ENCODE measurements at regions not wholly inside any gene's neighbourhood (a gene's known extent, or its start where the extent isn't known, plus 50 kb on each side); places are given as distances from the start of the nearest gene placed in this dataset.
"Not testable (repeated sequence)": the region's sequence is repeated elsewhere in the genome, so short reads cannot be mapped to it uniquely, and the experiment has no call there.

- not testable (repeated sequence) for DNase-seq (ENCODE audit: low read depth in 2 of 2)
Measured at GRCh38 chr2:87455209-87455853, 292.6 kb upstream of the PLGLB2 start.

DNA sequence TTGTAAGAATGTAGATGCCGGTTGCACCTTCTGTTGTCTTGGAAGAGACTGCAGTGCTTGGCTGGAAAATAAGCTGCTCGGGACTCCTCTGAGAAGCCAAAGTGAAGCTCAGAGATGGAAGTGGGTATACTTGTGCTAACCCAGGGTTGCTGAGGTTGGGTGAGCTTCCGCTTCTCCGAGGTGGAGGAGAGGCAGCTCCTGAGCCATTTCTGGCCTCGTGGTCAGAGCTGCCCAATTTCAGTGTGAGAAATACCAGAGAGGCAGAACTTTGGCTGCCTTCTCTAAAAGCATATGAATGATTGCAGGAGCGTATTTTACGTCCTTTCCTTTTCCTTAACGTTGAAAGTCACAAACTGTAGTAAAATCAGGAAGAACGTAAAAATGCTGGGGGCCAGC is 292.0 kb upstream of the PLGLB2 start:
- not testable (repeated sequence) for DNase-seq (ENCODE audit: low read depth in 2 of 2)

- peak in 1 of 2 donors; percentile 25 for DNase-seq (ENCODE audit: low read depth in 2 of 2)
Measured at GRCh38 chr2:87456477-87457128, 291.3 kb upstream of the PLGLB2 start.

DNA sequence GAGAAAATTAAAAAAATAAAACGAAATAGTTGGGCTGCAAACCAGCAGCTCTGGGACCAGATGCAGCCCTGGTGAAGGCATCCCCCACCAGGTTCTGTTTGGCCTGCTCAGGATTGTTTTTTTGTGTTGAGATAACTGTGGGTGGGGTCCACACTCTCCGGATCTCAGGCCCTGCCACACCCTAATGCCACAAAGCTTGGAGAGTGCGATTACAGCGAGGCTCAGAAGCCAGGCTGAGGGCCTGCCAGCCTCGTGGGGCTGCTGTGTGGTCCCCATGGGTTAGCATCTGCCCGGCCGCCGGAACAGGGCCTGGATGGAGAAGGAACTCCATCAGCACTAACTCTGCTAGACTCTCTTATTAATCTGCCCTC is 290.8 kb upstream of the PLGLB2 start:
- not testable (repeated sequence) for DNase-seq (ENCODE audit: low read depth in 2 of 2)

GRCh38 chr2:87458938-87459337 is 288.9 kb upstream of the PLGLB2 start:
- not testable (repeated sequence) for DNase-seq (ENCODE audit: low read depth in 2 of 2)

- DNase-seq (ENCODE audit: low read depth in 2 of 2) = peak in 1 of 2 donors; percentile 43
Measured at GRCh38 chr2:87460104-87460503, 287.8 kb upstream of the PLGLB2 start.

- DNase-seq (ENCODE audit: low read depth in 2 of 2) = not testable (repeated sequence)
Measured at GRCh38 chr2:87460662-87461061, 287.2 kb upstream of the PLGLB2 start.

- not testable (repeated sequence) for DNase-seq (ENCODE audit: low read depth in 2 of 2)
Measured at GRCh38 chr2:87461671-87462070, 286.2 kb upstream of the PLGLB2 start.

DNA sequence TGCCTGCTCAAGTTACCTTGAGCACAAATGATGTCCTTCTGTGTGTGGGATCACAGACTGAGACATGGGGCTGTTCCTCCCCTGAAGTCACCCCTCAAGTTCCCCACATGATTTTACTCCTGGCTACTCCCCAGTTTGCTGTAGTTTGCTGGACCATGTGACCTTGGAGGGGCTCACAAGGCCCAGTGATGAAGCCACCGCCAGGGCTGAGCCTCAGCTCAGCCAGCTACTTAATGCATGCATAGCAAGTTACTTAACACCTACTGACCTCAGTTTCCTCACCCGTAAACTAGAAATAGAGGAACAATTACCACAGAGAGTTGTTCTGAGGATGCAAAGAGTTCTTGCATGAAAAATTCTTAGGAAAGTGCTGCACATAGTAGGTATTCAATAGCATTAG is 283.7 kb upstream of the PLGLB2 start:
- DNase-seq (ENCODE audit: low read depth in 2 of 2) = not testable (repeated sequence)

- DNase-seq (ENCODE audit: low read depth in 2 of 2) = not testable (repeated sequence)
Measured at GRCh38 chr2:87465730-87466129, 282.2 kb upstream of the PLGLB2 start.

DNA sequence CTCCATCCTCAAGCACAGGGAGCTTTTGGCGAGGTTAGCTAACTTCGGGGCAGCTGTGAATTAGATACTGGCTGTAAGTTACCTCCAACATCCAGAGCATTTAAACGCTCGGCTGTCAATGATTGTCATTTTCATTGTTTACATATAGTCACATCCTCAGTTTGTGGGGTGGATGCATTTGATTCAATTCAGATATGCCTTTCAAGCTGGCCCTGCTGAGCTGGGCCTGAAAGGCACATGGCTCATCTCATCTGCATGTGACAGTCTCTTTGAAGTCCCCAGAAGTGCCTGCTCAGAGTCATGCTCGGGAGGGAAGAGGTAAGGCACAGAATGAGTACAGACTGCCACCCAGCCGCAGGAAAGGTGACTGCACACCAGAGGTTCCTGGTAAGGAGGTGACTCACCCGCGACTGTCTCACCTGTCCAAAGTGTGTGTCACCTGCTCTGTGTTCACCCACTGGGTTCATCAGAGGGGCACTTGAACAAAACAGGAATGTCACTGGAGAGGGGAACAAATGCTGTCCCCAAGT is 281.2 kb upstream of the PLGLB2 start:
- DNase-seq (ENCODE audit: low read depth in 2 of 2) = not testable (repeated sequence)

GRCh38 chr2:87468429-87468981 is 279.4 kb upstream of the PLGLB2 start:
- not testable (repeated sequence) for DNase-seq (ENCODE audit: low read depth in 2 of 2)

DNA sequence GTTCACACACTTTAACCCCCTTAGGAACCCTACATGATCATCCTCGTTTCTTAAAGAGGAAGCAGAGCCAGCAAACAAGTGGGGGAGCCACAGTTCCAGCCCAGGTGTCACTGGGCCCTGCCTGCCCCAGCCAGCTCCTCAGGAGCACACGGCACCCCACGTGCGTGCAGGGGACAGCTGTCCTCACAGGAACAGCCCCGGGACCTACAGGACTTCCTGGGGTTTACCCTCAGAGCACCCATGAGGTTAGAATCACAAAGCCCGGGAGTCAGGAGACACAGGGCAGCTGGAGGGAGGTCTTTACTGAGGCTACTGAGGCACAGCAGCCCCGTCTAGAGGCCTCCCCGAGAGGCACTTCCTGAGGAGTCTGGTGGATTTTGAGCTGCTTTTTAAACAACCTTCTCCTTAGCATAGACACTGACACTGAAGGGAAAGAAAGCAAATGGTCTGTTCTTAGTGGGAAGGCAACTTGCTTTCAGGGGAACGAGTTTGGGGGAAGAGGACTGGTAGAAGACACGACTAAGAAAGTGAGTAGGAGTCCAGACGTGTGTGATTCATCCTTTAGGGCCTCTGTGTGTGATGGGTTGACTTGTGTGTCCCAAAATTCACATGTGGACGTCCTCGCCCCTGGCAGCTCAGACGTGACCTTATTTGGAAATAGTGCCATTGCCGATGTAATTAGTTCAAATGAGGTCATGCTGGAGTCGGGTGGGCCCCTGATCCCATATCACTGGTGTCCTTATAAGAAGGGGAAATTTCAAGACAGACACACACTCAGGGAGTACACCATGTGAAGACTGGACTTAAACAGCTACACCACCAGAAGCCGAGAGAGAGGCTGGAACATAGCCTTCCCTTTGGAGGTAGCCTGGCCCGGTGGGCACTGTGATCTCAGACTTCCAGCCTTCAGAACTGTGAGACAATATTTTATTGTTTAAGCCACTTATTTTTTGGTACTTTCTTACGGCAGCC is 278.4 kb upstream of the PLGLB2 start:
- DNase-seq (ENCODE audit: low read depth in 2 of 2) = peak in 1 of 2 donors; percentile 0

DNA sequence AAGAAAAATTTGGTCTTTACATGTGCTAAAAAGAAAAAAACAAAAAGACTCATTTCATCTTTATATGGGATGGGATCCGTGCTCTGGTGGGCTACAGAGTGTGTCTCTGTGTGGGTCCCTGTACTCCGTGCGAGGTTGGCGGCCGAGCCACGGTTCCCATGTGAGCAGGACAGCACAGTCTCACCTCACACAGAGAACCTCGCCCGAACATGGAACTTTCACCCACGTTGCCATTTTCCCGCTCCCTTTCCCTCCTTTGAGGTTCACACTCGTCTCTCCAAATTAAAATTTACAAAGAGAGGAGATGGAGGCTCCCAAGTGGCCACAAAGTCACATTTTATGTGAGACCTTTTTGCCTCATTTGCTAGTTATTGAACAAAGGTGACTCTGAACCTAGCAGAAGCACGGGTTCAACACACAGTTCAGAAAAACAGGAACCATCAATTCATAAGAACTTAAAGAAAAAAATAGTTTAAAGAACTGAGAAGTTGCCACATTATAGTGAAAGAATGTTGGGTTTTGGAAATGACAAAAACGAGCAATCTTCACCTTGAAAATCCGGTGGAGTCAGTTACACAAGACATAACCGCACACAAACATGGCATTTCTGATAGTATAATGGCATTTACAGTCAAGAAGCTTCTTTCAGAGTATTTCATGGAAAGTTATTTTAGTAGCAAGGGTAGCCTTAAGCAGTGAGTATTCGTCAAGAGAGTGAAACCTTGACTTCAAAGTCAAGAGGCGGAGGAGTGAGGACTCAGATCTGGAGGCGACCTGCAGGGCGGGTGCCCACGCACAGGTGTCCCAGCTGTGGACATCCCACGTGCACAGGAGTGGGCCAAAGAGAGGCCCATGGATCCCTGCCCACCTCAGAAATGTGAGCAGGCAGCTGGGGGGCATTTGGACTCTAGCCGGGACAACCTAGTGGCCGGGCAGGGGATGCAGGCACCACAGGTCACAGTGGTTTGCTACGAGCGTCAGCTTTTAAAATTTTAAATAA is 277.2 kb upstream of the PLGLB2 start:
- not testable (repeated sequence) for DNase-seq (ENCODE audit: low read depth in 2 of 2)

GRCh38 chr2:87471478-87471877 is 276.4 kb upstream of the PLGLB2 start:
- DNase-seq (ENCODE audit: low read depth in 2 of 2) = not testable (repeated sequence)

- DNase-seq (ENCODE audit: low read depth in 2 of 2) = not testable (repeated sequence)
Measured at GRCh38 chr2:87476223-87476872, 271.5 kb upstream of the PLGLB2 start.

DNA sequence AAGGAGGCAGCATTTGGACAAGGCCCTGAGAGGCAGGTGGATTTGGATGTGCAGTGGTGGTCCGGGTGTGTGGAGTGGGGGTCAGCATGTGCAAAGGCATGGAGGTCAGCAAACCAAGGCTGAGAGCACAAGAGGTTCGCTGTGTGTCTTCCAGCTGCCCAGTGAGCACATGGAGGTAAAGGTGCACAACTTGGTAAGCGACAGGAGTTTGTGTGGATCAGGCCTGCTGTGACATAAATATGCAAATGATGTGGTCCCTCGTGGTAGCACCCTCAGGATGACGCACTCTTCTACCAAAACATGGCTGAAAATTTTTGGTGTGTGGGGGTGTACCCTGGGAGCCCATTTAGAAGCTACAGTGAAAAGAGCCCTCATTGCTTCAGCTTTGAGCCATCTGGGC is 271.0 kb upstream of the PLGLB2 start:
- peak in 1 of 2 donors; percentile 29 for DNase-seq (ENCODE audit: low read depth in 2 of 2)

- DNase-seq (ENCODE audit: low read depth in 2 of 2) = not testable (repeated sequence)
Measured at GRCh38 chr2:87477669-87478428, 270.0 kb upstream of the PLGLB2 start.

GRCh38 chr2:87478911-87479310 is 269.0 kb upstream of the PLGLB2 start:
- DNase-seq (ENCODE audit: low read depth in 2 of 2) = not testable (repeated sequence)

Measured in lung microvascular endothelial cell (primary cell).